HEK293T (cell line): ENCODE measurements at regions not wholly inside any gene's neighbourhood (a gene's known extent, or its start where the extent isn't known, plus 50 kb on each side); places are given as distances from the start of the nearest gene placed in this dataset.

Experiments
- BHLHE40 ChIP-seq: fragments of 450-650 bp; IDR thresholded peaks from 2 replicates; pipeline ENCODE4 v1.6.1; 2016; ENCODE audit warnings: mild to moderate bottlenecking, moderate library complexity, borderline replicate concordance
- ZNF384 ChIP-seq: fragments of 450-650 bp; IDR thresholded peaks from 2 replicates; pipeline ENCODE4 v1.6.1; 2016

DNA sequence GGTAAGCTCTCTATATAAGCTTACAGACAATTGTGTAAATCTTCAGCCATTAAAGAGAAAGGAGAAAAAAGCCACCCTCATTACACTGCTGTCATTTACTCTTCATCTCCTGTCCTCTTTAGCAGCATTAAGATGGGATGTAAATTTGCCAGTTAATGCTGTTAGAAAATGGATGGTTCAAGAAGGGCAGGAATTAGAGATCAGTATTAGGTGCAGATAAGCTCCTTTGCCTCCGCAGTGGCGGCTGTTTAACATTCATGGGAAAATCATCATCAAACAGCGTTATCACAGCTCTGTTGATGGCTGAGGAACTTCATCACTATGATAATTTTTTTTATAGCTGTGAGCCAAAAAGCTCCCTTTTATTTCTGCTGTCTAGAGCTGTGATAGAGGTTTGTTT lies 61.8 kb upstream of the FAM204A start:
- TF ChIP-seq BHLHE40, result no peak
- TF ChIP-seq ZNF384, result no peak
